NCI-H460 (cell line): ENCODE measurements at regions not wholly inside any gene's neighbourhood (a gene's known extent, or its start where the extent isn't known, plus 50 kb on each side); places are given as distances from the start of the nearest gene placed in this dataset.
"Not testable (repeated sequence)": the region's sequence is repeated elsewhere in the genome, so short reads cannot be mapped to it uniquely, and the experiment has no call there.

ENCODE experiments used
- DNase-seq: peaks from one replicate; pipeline ENCODE4 v3.0.0-alpha.2; 2016; ENCODE audit warnings: low read depth; ENCODE audit errors: extremely low read depth

DNA sequence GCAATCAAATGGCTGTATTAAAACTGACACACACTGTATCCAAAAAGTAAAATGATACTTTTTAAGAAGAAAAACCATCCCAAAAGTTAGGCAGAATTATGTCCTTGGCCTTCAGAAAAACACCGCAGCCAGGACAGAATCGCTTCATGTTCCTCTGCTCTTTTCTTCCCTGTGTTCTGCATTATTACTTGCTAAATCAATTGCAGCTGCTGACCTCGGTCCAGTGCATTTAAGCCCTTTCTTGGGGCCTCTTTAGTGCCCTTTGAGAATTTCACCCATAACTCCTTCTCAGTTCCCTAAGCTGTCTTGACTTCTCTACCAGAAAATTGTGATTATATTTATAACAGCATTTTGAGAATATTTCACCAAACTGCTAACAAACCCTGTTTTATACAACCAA lies 696.9 kb downstream of the PCDH7 start:
- no peak for DNase-seq

DNA sequence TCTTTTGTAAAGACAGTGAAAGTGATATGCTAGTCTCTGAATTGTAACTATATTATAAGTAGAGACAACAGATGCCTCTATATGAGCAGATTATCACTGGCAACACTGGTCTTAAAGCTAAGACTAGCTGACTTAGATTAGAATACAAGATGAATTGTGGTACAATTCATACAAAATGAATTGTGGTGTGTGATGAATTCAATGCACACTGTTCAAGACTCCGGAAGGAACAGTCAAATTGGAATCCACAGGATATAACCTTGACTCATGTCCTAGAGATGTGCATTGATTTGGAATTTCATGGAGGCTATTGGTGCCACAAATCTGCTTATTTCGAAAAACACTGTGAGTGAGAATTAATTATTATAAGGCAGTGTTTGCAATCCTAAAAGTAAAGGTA lies 701.8 kb downstream of the PCDH7 start:
- DNase-seq: no peak

DNA sequence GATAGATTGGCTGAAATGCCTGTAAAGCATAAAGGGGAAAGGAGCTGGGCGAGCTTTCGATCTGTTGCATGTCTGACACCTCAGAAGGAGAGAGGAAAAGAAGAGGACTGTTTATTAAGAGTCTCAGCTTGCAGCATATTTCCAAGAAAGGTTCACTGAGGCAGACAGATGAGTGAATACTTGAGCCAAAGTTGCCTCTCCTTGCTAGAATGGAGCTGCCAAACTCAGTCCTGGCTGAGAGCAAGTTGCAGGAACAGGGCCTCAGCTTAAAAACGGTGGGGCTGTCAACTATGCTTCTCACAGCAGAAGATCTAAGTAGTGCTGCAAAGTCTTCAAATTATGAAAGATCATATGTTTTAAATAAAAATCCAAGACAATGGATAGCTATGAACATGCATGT lies 707.5 kb downstream of the PCDH7 start:
- DNase-seq: no peak

DNA sequence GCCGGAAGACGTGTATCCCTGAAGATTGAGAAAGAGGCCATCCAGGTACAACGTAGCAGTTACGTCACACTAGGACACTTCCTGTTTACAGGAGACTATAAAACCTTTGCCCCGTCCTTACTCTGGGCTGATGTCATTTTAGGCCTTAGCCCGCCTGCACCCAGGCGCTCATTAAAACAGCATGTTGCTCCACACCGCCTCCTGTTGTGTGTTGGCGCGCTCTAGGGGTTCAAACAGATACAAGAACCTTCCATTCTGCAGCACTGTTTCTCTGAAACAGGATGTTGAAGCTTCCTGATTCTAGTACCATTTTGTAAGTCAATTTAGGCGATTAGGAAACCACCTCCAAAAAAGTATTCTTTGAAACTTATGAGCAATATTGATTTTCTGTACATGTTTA lies 722.1 kb downstream of the PCDH7 start:
- no peak for DNase-seq

DNA sequence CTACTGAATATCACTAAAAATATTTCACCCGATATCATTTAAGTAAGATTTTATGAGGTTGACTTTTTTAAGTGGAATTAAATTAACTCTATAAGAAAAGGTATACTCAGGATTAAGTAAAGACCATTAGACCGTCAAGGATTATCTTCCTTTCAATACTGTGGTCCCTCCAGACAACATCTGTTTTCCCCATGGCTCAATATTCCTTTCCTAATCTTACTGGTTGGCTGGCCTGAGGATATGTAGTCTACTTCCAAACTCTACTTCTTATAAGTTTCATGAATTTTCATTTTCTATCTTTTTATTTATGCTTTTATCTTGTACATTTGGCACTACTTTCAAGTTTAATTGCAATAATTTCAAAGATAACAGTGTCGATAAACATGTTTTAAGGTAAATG lies 725.4 kb downstream of the PCDH7 start:
- no peak for DNase-seq

DNA sequence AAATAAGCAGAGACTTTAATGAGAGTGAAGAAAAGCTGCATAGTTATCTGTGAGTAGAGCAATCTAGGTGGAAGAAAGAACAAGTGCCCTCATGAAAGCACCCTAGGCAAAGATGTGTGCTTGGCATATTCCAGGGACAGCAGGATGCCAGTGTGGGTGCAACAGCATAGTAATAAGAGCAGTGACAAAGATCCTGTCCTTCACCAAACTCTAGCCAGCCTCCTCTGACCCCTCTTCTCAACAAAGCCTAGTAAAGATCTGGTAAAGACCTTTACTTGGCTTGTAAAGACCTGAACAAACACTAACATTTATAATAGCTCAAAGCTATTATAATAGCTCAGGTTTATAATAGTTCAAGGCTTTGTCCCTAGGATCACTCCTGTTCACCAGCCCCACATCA lies 735.4 kb downstream of the PCDH7 start:
- DNase-seq: no peak

DNA sequence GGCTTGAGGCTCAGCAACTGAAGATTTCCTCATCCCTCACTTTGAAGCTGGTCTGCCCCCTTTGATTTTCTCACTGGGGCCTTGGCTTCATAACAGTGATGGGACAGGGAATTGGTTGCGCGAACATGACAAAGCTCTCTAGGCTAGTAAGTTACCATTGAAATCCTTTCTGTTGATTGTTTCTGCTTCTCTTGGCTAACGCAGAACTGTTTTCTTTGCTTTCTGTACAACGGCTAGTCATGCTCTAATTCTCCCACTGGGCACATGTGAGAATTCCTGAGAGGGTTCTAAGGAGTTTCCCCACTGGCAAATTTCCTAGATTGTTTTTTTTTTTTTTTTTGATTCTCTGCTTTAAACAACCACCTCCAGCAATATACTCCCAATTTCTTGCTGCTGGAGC lies 738.6 kb downstream of the PCDH7 start:
- no peak for DNase-seq

DNA sequence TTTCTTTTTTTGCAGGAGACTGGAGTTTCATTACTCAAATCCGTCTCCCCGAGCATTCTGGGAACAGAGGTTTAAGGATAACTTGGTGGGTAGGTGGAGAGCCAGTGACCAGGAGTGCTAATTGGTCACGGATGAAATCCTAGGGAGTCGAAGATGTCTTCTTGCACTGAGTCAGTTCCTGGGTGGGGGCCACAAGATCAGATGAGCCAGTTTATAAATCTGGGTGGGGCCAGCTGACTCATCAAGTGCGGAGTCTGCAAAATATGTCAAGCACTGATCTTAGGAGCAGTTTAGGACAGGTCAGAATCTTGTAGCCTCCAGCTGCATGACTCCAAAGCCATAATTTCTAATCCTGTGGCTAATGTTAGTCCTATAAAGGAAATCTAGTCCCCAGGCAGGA lies 741.3 kb downstream of the PCDH7 start:
- peak; percentile 61 for DNase-seq

DNA sequence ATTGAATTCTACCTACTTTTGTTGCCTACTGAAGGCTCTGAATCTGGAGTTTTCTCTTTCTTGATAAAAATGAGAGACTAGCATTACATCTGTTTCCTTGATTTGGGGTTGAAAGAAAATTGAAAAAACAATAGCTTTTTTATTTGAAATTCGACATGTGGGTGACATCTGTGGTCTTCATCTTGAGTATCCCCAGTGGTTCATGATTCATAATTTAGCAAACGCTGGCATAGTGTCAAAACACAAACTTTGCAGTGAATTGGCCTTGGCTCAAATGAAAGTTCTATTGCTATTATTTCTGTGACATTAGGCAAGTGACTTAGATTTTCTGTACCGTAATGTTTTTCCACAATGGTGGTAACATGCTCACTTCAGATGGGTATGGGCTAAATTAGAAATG lies 747.6 kb downstream of the PCDH7 start:
- DNase-seq: no peak

DNA sequence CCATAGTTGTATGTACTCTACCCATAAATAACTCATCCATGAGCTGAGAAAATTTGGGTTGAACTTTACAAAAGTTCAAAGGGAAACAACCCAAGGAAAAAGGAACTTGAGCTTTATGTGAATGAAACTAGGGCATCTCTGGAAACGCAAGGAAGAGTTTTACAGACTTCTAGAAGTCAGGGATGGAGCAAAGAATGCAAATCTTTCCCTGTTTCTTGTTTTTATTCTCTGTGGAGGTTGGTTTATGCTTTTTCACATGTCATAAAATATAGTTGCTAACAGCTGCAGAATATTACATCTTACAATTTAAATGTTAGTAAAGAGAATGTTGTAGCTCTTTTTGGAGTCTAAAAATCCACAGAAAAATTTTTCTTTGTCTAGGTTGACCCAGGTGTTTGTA lies 754.1 kb downstream of the PCDH7 start:
- DNase-seq: no peak

DNA sequence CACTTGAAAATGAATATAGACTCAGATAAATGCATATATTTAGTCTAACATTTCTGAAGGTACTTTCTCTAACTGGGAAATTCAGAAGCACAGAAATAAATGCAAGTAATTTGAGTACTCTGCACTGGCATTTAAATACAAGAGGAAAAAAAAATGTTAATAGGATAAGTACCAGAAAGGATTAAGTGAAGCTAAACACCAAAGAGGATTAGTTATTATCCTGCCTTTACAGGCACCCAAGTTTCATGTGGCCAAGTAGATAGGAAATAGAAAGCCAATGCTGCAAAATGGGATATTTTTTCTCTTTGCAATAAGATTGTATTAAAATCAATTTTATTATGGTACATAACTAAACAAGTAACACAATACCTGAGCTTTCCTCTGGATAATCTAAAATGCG lies 762.5 kb downstream of the PCDH7 start:
- DNase-seq: no peak

DNA sequence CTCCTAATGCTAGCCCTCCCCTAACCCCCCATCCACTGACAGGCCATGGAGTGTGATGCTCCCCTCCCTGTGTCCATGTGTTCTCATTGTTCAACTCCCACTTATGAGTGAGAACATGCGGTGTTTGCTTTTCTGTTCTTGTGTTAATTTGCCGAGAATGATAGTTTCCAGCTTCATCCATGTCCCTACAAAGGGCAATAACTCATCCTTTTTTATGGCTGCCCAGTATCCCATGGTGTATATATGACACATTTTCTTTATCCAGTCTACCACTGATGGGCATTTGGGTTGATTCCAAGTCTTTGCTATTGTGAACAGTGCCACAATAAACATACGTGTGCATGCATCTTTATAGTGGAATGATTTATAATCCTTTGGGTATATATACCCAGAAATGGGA lies 779.0 kb downstream of the PCDH7 start:
- DNase-seq: not testable (repeated sequence)

DNA sequence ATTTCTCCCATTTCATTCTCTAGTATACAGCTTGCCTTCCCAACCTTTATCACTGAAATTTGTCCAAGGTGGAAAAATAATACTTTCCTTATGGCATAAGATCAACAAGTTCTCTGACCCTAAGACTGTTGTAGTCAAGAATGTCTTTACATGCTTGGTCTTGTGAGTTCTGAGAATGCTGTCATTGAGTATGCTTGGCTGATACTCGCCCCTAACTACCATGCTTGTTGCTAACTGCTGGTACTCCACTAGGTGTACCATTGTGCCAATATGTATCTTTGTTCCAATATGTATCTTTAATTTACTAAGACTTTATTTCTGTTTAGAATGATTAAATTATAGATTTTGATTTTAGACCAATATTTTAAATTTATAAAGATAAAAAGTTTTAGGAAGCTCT lies 796.4 kb downstream of the PCDH7 start:
- DNase-seq: no peak

DNA sequence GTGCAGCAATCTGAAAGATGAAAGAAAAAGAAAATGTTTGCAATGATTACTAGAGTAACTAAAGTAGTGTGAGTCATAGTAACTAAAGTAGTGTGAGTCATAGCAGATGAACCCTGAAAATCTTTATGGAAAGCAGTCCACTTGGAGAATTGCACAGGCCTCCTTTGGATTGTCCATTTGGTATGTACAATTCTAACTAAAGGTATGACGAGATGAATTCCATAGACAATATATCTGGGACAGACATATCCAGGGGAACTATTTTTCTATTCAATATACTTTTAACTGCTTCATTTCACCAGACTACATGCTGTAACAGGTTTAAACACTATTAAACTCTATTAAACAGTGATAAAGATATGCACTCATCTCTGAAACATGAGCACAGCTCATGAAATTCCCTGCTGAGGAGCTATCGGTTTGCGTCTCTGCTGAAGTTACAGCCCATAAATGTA lies 798.7 kb downstream of the PCDH7 start:
- DNase-seq: peak; percentile 7

DNA sequence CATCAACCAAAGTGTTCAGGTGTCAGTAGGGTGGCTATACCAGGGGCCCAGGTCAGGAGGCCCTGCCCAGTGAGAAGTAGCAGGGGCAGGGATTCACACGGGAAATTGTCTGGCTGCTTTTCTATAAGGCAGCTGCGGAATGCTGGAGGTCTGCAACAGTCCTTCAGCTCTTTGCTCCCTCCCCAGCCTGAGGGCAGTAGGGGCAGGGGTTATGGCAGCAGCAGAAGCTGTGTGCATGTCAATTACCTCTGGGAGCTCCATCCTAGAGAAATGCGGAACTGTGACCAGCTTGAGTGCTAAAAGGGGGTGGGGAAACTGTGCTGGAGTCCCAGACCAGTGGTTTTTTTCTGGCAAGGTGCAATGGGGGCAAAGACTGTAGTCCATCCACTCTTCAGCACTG lies 810.4 kb downstream of the PCDH7 start:
- DNase-seq: no peak

DNA sequence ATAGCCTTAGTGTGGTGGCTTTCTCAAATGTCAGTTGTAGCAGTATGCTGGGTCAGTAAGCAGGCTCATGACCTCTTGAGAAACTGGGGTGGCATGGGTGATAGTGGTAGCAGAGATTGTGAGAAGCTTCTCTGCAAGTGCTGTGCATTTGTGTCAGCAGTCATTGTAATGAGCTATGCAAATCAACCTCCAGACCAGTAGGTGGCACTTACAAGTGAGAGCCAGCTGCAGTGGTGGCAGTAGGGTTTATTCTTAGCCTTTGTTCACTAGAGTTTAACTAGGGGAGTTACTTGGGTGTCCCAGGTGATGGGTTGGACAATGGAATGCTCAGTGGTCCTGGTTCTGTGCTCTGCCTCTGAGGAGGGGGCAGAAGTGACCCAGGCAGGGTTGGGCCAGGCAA lies 818.7 kb downstream of the PCDH7 start:
- DNase-seq: no peak

DNA sequence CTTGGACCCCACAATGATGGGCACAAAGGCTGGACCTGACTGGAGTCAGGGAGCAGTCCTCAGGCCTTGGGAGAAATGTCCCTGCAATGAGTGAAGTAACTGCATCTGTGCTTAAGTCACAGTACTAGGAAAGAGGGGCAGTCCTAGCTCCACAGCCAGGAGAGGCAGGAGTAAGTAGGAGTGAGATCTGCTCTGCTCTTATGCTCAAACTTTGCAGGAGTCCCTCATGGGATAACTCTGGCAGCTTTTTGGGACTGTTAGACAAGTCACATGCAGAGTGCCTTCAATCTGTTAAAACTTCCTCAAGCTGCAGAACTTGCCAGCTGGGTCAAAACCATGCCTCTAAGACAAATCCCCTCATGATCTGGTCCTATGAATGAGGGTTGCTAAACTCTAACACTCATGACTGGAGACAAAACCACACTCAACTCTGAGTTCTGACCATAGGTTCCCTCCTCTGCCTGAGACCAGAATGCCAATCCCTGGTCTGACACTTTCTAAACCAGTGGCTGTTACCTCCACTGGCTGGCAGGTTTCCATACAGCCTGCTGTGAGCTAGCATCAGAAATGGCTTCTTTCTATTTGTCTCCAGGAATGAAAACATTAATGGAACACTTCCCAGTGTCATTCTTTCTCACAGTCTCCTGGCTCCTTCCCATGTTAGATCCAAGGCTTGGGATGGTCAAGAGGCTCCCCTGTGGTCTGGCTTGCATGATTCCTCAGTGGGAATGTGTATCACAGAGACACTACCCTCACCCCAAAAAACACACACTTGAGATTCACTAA lies 819.3 kb downstream of the PCDH7 start:
- DNase-seq: no peak

DNA sequence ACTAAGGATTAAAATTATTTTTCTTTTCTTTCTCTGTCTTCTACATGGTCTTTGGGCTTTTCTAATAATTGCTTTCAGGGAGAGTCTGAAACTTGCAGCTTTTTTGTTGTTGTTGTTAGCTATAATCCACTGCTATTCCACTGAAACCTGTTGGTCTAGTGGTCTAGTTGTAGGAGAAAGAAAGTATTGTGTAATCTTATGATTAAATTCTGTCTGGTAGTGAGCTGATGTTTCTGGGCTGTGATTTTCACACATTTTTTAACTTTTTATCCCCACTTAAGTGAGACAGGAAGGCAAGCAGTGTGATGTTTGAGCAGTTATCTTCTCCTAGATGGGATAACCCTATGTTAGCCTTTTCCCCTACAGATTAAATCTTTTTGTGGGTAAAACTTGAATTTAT lies 825.2 kb downstream of the PCDH7 start:
- no peak for DNase-seq

DNA sequence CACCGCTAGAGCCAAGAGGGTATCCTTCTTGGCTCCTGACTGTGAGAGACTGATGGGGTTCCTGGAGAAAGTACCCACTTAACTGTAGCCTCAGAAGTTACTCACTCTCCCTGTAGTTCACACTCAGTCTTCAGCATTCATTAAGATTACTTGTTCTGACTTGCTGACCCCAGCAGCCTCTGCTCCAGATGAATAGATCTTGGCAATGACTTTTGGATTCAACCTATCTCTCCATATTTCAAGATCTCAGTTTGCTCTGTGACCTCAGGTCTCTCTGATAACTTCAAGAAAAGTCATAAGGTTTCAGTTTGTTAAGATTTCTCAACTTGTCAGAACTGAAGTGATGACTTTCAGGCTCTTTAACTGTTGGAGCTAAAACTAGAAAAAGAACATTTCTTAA lies 825.6 kb downstream of the PCDH7 start:
- DNase-seq: no peak

DNA sequence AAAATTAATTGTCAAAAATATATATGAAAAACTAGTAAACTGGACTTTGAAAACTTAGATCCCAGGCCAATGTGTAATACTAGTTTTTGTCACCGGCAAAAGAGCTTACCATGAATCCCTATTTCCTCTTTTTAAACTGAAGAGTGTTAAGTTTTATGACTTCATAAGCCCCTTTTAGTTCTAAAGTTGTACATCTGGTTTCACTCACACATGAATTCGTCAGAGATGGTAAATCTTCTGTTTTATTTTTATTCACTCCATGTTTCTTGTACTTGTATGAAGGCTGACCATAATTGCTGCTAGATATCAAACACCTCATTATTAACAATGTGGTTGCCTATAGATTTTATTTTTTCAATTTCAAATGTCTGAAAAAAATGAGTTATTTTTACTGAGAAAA lies 827.9 kb downstream of the PCDH7 start:
- no peak for DNase-seq

DNA sequence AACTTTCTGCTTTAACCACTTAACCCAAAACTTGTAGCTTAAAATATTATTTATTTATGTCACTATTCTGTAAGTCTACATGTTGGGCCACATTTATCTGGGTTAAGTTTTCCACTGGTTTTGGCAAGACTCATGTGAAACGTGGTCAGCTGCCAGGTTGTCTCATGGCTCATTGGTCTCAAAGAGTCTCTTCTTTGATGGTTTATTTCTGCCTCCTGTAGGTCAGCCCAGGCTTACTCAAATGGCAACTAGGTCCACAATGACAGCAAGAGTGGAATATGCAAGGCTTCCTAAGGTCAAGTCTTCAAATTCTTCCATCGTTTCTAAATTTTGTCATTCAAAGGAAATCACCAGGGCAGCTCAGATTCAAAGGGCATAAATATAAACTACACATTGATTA lies 828.7 kb downstream of the PCDH7 start:
- no peak for DNase-seq

DNA sequence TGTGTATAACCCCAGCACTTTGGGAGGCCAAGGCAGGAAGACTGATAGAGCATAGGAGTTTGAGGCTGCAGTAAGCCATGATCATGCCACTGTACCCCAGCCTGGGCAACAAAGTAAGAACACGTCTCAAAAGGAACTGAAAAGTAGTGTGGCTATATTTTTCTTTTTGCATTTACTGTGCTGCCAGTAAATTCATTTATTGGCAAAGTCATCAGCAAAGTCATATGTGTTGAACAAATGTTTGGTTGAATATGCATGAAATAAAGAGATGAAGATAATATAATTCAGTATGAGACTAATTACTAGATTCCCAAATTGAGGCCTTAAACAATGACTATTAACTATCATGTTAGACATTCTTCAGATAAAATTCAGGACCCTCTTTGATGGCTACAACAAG lies 829.1 kb downstream of the PCDH7 start:
- no peak for DNase-seq

DNA sequence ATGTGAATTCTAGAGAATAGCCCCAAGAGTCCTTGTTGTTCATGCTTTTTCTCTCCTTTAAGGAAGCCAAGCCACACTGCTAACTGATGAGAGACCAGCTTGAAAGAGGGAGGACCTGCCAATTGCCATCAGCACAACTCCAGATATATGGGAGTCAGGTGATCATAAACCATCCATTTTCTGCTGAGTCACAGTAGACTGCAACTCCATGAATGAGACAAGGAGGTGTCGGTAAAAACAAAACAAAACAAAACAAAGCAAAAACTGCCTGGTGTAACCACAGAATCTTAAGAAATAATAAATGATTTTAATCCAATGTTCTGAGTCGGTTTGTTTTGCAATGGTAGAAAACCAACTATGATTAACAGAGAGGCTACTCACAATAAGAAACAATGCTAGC lies 837.3 kb downstream of the PCDH7 start:
- peak; percentile 34 for DNase-seq
